Loucy (cell line): ENCODE measurements at regions not wholly inside any gene's neighbourhood (a gene's known extent, or its start where the extent isn't known, plus 50 kb on each side); places are given as distances from the start of the nearest gene placed in this dataset.
A peak's percentile ranks its signal among the peaks of the same experiment; 100 is the strongest.

Experiments
- H2AFZ ChIP-seq: fragments of 200-600 bp; sonication (generic); 2 replicates; pipeline ENCODE4 v1.6.0; 2016; ENCODE audit warnings: antibody characterized with exemption, mild to moderate bottlenecking, low read length, moderate library complexity
- H3F3A ChIP-seq: fragments of 200-600 bp; 2 replicates; pipeline ENCODE4 v1.6.0; 2016; ENCODE audit warnings: antibody characterized with exemption, low read depth, mild to moderate bottlenecking
- H3K27me3 ChIP-seq: fragments of 200-600 bp; sonication (generic); 2 replicates; pipeline ENCODE4 v1.6.1; 2014; ENCODE audit warnings: low read length, mild to moderate bottlenecking; ENCODE audit not compliant: insufficient read depth, poor library complexity, severe bottlenecking
- H3K36me3 ChIP-seq: fragments of 200-600 bp; sonication (generic); 2 replicates; pipeline ENCODE4 v1.6.1; 2016; ENCODE audit warnings: low read length; ENCODE audit not compliant: insufficient read depth
- H3K4me1 ChIP-seq: fragments of 200-600 bp; sonication (generic); 2 replicates; pipeline ENCODE4 v1.5.1; 2014; ENCODE audit warnings: low read length, mild to moderate bottlenecking; ENCODE audit not compliant: insufficient read depth, poor library complexity, severe bottlenecking
- H3K4me2 ChIP-seq: fragments of 200-600 bp; sonication (generic); 2 replicates; pipeline ENCODE4 v1.6.0; 2014; ENCODE audit warnings: antibody characterized with exemption, low read length, low read depth, mild to moderate bottlenecking; ENCODE audit not compliant: poor library complexity, severe bottlenecking
- H3K4me3 ChIP-seq: fragments of 200-600 bp; sonication (generic); 2 replicates; pipeline ENCODE4 v1.5.1; 2014; ENCODE audit warnings: low read length, mild to moderate bottlenecking, mixed read lengths; ENCODE audit not compliant: poor library complexity, severe bottlenecking
- H3K79me2 ChIP-seq: fragments of 200-600 bp; sonication (generic); 2 replicates; pipeline ENCODE4 v1.6.1; 2014; ENCODE audit warnings: low read length; ENCODE audit not compliant: insufficient read depth
- H3K9ac ChIP-seq: fragments of 200-600 bp; sonication (generic); 2 replicates; pipeline ENCODE4 v1.6.0; 2014; ENCODE audit warnings: mild to moderate bottlenecking, low read depth, low read length, moderate library complexity; ENCODE audit not compliant: poor library complexity, severe bottlenecking
- H3K9me2 ChIP-seq: fragments of 200-600 bp; sonication (generic); replicated peaks from 2 replicates; pipeline ENCODE4 v1.6.1; 2016; ENCODE audit warnings: low read depth, low read length, mixed read lengths
- H3K9me3 ChIP-seq: fragments of 200-600 bp; sonication (generic); 2 replicates; pipeline ENCODE4 v1.6.1; 2014; ENCODE audit warnings: mild to moderate bottlenecking, antibody characterized with exemption, low read length, low read depth; ENCODE audit not compliant: insufficient read depth
- H4K20me1 ChIP-seq: fragments of 200-600 bp; sonication (generic); 2 replicates; pipeline ENCODE4 v1.6.0; 2014; ENCODE audit warnings: antibody characterized with exemption, low read length, mild to moderate bottlenecking; ENCODE audit not compliant: insufficient read depth, poor library complexity, severe bottlenecking
- CTCF ChIP-seq: fragments of 200-600 bp; sonication (generic); conservative IDR thresholded peaks from 2 replicates; pipeline ENCODE4 v1.5.1; 2014; ENCODE audit warnings: mild to moderate bottlenecking, antibody characterized with exemption, low read length
- EZH2phosphoT487 ChIP-seq: fragments of 200-600 bp; IDR thresholded peaks from 2 replicates; pipeline ENCODE4 v1.6.1; 2018; ENCODE audit warnings: antibody characterized with exemption, mild to moderate bottlenecking, moderate library complexity, borderline replicate concordance

GRCh38 chr11:60592601-60593000 lies 77.4 kb downstream of the MS4A13 start:
- H3K27me3 ChIP-seq: no peaks in the 10 kb centered on the region
- H3K4me2 ChIP-seq: no peak overlapping the region
- no peaks in the 10 kb centered on the region for H4K20me1 ChIP-seq
- H3K4me1 ChIP-seq: no peaks in the 10 kb centered on the region
- H3K9me3 ChIP-seq: no peaks in the 10 kb centered on the region; the same call in 1 of the 2 replicates
- no peaks in the 10 kb centered on the region for H3K79me2 ChIP-seq
- H2AFZ ChIP-seq: no peak overlapping the region
- H3K36me3 ChIP-seq: no peaks in the 10 kb centered on the region
- H3F3A ChIP-seq: no peaks in the 10 kb centered on the region
- H3K9ac ChIP-seq: no peak overlapping the region
- H3K9me2 ChIP-seq: no peaks in the 10 kb centered on the region
- TF ChIP-seq EZH2phosphoT487: no peak
- no peak for TF ChIP-seq CTCF
- H3K4me3 ChIP-seq: no peak overlapping the region

GRCh38 chr11:60594998-60595642 lies 79.9 kb downstream of the MS4A13 start:
- H3K9ac ChIP-seq: no peak overlapping the region

GRCh38 chr11:60607483-60607882 lies 91.9 kb upstream of the MS4A8 start:
- H3K9ac ChIP-seq: no peak overlapping the region
- H3K4me3 ChIP-seq: no peak overlapping the region
- H3K79me2 ChIP-seq: no peaks in the 10 kb centered on the region
- H3K4me2 ChIP-seq: no peak overlapping the region
- H4K20me1 ChIP-seq: no peaks in the 10 kb centered on the region
- H3K27me3 ChIP-seq: no peaks in the 10 kb centered on the region
- H2AFZ ChIP-seq: no peak overlapping the region
- TF ChIP-seq EZH2phosphoT487 (no peak), CTCF (peak; percentile 42)
- no peaks in the 10 kb centered on the region for H3K36me3 ChIP-seq
- no peaks in the 10 kb centered on the region for H3K9me2 ChIP-seq
- no peaks in the 10 kb centered on the region for H3K4me1 ChIP-seq
- H3K9me3 ChIP-seq: no peaks in the 10 kb centered on the region
- H3F3A ChIP-seq: no peaks in the 10 kb centered on the region

More at GRCh38 chr11:60594998-60595642, 79.9 kb downstream of the MS4A13 start:
- Histone ChIP-seq H3K9me2 (no peaks in the 10 kb centered on the region), H3K4me3 (no peak overlapping the region), H3F3A (no peaks in the 10 kb centered on the region), H3K79me2 (no peaks in the 10 kb centered on the region), H3K36me3 (no peaks in the 10 kb centered on the region), H4K20me1 (no peaks in the 10 kb centered on the region), H3K9me3 (no peaks in the 10 kb centered on the region; the same call in 1 of the 2 replicates), H3K4me1 (no peaks in the 10 kb centered on the region), H2AFZ (no peak overlapping the region), H3K27me3 (no peaks in the 10 kb centered on the region), H3K4me2 (no peak overlapping the region)
- TF ChIP-seq CTCF (no peak), EZH2phosphoT487 (no peak)
